Middle frontal gyrus (tissue), 1 donor: ENCODE measurements at regions not wholly inside any gene's neighbourhood (a gene's known extent, or its start where the extent isn't known, plus 50 kb on each side); places are given as distances from the start of the nearest gene placed in this dataset.

ENCODE experiments used
- DNase-seq: peaks from one replicate; pipeline ENCODE4 v3.0.0-alpha.2; 2015; ENCODE audit warnings: low spot score; ENCODE audit errors: extremely low spot score

DNA sequence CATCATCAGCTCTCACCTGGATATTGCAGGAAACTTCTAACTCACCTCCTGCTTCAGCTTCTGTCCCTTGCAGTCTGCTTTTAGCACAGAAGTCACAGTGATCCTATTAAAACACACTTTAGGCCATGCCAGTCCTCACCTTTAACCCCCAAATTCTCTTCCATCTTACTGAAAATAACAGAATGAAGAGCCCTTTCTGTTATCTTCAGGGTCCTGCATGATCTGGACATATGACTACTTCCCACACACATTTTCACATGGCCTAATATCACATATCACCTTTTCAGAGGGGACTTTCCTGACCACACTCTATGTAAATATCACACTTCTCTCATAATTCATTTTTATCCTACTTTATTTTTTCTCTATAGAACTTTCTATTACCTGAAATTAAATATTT lies 550.6 kb upstream of the CLINT1 start:
- no peak for DNase-seq

GRCh38 chr5:158407824-158408195 lies 548.9 kb upstream of the CLINT1 start:
- DNase-seq = no peak

GRCh38 chr5:158406884-158407823 lies 548.2 kb upstream of the CLINT1 start:
- no peak for DNase-seq

- no peak for DNase-seq
Measured at GRCh38 chr5:158398360-158399201, 539.6 kb upstream of the CLINT1 start.

DNA sequence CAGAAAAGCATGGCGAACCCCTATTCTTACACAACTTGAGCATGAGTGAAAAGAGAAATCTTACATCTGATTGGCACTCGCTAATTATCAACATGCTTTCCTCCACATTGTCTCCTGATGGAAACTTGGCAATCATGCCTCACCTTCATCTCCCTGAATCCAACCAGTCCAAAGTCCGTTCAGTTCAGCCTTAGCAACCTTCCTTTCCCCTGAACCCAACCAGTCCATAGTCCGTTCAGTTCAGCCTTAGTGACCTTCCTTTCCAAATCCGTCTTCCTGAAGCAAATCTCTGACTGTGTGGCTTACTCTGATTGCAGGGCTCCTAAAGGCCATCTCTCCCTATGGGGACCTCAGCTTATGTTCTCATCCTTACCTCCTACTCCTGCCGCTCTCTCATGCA lies 538.3 kb upstream of the CLINT1 start:
- DNase-seq = no peak

DNA sequence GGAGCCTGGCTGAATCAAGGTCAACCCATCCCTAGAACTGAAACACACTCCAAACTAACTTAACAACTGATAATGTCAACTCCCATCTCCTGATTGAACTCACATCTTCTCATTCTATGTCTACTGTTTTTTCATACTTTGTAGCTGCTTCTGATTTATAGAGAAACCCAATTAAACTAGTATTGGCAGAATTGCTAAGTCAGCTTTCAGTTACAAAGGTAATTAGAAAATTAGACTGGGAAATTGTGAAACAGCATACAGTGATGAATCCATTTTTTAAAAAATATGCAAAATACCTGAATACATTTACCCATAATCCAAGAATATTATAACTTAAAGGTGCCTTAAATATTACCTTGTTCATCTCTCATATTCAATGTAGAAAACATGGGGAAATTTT lies 535.2 kb upstream of the CLINT1 start:
- DNase-seq = no peak

DNA sequence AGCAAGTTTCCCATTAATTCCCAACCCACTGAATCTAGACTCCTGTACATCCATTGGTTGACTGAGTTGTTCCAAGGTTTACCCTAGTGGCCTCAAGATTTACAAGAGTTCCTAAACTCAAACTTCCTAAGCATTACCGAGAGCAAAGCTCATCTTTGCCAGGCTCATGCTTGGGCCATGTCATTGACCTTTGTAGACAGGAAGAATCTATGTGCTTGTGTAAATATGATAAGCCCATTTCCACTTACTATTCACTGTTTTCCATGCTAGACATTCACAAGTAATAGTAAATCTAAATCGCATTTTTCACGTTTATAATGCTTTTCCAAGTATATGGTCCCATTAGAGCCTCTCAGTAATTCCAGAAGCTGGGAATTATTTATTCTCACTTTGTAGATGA lies 534.5 kb upstream of the CLINT1 start:
- DNase-seq = no peak

GRCh38 chr5:158392753-158393152 lies 533.8 kb upstream of the CLINT1 start:
- no peak for DNase-seq

DNA sequence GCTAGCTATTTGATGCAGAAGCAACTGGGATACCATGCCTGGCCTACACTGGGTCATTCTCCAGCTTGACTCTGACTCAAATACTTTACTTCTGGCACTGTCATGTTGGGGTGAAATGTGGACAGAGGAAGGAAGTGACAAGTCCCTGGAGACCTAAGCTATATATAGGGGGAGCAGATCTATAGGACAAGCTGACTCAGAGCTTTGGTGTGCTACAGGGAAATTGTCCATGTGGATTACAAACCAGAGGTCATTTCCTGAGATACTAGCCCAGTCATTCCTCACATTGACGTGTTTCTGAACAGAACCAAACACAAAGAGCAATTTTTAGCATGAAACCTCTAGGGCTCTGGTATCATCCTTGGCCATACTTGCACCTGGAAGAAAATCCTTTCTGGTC lies 531.6 kb upstream of the CLINT1 start:
- no peak for DNase-seq

- DNase-seq = no peak
Measured at GRCh38 chr5:158389786-158390185, 530.8 kb upstream of the CLINT1 start.

DNA sequence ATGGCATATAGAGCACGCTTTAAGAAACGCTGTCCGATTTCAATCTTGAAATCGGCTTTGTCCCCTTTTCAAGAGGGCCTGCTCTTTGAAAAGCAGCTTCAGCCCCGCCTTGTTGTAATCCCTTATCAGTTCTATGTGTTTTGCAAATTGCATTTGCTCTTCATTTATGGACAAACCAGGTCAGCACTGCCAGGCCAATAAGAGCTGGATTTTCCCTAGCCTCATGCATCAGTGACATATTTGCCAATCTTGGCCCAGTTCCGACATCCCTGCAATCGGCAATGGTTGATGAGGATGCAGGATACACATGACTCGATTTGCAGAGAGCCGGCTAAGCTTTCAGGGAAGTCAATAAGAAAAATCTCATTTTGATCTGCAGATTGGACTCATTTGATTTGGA lies 529.1 kb upstream of the CLINT1 start:
- DNase-seq = no peak

GRCh38 chr5:158387499-158387898 lies 528.6 kb upstream of the CLINT1 start:
- DNase-seq = no peak

DNA sequence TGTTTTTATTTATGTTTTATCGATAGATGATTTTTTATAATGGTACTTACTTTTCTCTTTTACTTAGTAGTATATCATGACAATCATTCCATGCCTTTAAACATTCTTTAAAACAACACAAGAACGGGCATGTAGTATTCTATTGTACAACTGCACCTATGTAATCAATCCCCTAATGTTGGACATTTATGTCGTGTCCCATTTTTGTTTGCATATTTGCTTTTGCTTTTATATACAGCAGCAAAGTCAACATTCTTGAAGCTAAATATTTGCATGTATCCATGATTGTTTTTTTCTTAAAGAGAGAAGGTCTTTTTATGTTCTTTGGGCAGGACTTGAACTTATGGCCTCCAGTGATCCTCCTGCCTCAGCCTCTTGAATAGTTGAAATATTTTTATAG lies 527.0 kb upstream of the CLINT1 start:
- DNase-seq = no peak

DNA sequence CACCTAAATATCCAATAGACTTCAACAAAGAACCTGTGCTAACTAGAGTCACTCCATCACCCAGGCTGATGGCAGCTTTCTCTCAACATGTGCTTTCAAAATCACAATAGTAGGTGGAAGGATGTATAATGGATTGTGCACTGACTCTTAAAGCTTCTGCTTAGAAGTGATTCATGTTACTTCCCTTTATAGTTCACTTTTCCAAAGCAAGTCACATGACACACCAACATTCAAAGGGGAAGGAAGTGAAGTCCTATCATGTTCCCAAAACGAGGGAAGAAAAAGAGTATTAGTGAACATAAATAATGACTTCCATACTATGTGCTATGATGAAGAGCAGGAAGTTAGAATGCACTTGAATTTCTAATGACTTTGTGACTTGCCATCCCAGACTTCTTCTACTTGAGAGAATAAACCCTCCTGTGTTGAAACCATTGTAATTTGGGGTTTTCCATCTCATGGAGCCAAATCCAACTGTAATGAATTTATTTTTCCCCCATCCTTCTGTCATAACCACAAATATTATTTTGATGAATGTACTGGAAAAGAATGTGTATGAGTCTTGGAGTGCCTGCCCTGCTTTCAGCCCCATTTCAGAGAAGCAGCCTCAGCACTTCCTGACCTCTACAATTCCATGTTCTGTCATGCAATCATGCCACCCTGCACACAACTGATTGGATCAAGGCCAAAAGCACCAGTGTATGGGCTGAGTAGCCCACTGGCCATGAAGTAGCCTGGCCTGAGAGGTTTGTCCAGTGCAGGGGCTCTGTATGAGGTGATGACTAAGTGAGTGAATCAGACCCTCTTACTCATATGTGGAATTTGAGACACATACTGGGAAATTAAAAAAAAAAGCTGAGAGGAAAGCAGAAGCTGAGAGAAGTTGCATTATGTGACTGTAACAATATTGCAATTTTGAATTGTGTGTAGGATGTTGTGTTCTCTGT lies 525.9 kb upstream of the CLINT1 start:
- DNase-seq = no peak

DNA sequence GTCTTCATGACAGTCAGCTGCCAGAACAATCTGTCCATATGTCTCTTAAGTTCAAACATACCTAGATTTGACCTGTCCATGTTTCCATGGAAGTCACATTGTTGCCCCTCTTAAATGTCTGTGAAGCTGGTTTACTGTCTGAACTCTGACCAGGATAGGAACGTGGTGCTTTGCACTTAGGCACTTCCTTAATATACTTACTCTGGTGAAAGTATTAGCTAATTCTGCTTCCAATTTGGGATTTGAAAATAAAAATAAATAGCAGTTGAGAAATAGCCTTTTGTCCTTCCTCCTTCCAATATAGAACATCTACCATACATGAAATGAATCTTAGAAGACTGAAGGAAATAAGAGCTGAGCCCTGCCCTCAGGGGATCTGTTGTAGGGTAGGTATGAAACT lies 524.5 kb upstream of the CLINT1 start:
- DNase-seq = no peak

GRCh38 chr5:158382473-158382872 lies 523.5 kb upstream of the CLINT1 start:
- DNase-seq = no peak

- no peak for DNase-seq
Measured at GRCh38 chr5:158381614-158382160, 522.7 kb upstream of the CLINT1 start.

DNA sequence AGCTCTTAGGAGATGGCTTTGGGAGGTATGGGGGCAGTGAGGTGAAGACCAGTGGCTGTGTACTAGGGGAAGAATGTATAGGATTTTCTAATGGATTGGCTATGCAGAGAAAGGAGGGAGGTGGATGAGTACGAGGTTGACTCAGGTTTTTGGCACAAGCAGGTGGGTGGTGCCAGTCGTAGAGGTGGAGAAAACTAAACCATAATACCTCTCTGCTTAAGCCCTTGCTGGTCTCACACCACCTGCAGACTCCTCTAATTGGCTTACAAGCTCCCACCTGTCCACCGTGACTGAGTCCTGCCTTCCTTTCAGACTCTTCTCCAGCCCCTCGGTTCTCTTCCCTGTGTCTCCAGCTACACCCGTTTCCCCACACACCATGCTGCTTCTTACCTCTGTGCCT lies 521.7 kb upstream of the CLINT1 start:
- no peak for DNase-seq

DNA sequence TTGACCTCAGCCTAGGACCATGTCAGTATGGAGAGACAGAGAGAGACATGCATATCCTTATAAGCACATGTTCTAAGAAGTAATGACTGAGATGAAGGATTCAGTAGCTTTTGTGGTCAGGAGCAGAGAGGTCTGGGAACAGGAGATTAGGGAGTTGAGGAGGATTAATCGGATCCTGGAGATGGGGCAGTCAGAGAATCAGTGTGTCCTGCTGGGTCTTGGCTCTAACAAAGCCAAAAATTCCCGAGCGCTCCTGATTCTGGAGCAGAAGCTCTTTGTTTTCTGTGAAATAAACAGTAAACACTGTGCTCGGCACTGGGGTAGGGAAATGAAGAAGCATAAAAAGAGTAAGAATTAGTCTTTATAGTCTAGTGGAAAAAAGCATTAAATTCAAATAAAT lies 520.0 kb upstream of the CLINT1 start:
- no peak for DNase-seq

DNA sequence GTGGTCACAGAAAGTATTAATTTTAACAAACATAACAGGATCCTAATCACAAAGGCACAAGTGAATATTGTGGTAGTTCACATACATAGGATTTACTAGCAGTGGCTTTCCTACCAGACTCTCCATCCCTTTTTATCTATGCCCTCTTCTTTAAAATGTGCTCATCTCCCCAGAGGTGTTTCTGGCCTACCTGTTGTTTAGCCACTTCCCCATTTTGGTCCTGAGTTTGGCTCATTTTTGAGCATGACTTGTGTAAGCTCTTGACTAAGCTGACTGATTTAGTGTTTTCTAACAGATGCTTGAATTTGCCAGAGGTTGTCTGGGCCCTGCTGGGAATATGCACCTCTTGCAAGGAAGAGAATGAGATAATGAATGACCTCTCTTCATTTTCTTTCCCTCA lies 517.7 kb upstream of the CLINT1 start:
- no peak for DNase-seq

- DNase-seq = no peak
Measured at GRCh38 chr5:158375531-158375930, 516.6 kb upstream of the CLINT1 start.
